ENCODE measurements at regions not wholly inside any gene's neighbourhood (a gene's known extent, or its start where the extent isn't known, plus 50 kb on each side); places are given as distances from the start of the nearest gene placed in this dataset.
A peak's percentile ranks its signal among the peaks of the same experiment; 100 is the strongest.
"Not testable (repeated sequence)": the region's sequence is repeated elsewhere in the genome, so short reads cannot be mapped to it uniquely, and the experiment has no call there.

DNA sequence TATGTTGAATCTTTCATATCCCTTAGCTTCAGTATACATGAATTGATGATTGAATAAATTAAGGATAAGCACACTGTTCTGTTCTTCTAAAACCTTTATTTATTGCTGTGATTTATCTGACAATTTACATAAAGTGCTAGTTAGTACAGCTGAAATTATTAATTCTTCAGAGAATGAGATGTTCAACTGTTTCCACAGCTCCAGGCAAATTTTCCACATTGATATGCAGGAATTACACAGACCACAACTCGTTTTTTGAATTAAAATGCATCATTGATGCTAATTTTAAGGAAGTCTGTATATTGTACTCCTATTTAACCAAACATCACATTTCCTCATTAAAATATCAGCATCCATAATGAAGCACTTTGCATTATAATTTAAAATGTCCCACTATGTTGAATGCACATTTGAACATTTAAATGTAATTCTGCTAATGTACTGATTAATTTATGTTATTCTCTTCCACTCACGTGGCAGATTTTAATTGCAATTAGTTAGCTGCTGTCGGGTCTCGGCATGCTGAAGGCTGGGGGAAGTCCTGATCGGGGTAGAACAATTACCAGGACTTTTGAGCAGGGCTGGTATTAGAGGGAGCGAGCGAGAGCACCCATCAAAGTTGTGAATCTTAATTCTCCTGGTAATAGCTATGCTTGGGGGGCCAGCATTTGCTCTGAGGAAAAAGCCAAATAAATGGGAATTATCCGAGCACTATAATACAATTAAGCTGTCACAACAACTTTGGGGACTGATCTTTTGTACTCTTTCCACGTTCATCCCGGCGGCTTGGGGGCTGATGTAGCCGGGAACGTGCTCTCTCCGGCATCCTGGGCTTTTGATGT is 136.7 kb upstream of the TMTC4 start:
- DNase-seq (ENCODE audit: low spot score) = no peak

DNA sequence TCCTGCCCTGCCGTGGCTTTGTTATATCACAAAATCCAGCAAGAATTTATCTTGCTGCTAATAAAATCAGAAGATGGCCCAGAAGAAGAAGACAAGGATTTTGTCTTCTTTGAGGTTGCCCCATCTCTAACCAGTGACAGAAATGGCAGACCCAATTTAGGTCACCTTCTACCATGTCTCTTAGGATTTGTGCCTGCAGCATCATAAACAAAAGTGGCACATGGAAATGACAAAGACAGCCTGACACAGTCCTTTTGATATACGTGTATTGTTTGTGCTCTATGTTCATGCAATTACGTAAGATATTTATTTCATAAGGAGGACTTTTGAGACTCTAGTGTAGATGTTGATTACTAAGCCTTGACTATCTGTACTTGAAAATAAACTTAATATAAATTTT is 135.9 kb upstream of the TMTC4 start:
- no peak for DNase-seq (ENCODE audit: low spot score)

DNA sequence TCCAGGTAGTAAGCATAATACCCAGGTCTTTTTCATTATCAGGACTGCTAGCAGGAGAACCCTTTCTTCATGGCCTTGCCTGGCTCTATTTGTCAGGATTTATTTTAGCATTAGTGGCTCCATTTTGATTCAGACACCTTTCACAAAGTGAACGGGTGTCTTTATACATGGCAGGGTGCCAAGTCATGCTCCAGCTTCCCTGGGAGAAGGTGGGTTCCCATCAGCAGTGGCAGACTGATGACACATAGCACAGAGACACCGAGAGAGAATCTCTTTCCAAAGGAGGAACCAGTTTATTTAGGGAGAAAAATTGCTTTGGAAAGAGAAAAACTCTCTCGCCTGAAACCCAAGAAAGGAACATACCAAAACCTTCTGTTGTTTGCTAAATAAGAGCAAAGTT is 135.3 kb upstream of the TMTC4 start:
- DNase-seq (ENCODE audit: low spot score) = no peak

DNA sequence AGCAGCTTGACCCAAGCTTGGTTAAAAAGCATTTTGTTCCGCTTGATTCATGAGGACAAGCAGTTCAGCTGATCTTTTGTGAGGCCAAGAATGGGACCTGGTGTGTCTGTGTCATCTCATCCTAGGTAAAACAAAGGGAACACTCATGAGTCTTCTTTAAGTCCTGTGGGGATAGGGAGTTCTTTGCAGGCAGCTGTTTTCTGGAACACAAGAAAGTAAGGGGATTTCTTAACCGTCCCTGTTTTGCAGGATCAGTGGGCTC is 134.5 kb upstream of the TMTC4 start:
- no peak for DNase-seq (ENCODE audit: low spot score)

DNA sequence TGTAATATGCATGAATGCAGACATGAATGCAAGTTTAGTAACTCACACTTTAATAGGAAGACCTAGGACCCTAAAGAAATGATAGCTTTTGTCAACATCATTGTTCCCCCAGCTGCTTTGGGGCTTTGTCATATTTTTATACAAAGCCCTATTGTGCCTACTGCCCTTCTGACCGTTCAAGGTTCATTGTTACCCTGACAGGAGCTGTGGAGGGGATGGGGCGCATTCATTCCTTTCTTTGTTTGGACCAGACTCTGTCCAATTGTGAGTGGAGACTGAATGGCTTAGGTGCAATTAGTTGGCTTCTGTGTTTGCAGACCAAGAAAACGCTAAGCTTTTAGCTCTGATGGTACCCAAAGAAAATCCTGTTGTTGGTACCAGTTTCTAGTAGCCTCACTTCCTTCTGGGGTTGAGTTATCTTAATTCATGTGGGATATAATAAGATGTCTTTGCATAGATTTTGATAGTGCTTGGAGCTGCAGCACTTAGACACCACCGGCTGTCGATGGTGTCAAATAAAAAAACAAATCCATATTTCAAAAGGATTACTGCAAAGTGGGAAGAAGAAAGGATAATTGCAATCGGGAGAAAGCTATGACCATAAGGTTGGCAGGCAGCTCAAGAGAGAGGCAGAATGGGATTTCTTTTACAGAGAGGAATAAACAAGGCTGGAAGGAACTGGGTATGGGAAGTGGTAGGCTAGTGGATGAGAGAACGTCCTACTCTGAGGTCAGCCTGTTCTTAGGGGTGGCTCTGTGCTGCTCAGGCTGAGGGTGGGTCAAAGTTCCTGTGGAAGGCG is 133.9 kb upstream of the TMTC4 start:
- DNase-seq (ENCODE audit: low spot score) = peak; percentile 76

DNA sequence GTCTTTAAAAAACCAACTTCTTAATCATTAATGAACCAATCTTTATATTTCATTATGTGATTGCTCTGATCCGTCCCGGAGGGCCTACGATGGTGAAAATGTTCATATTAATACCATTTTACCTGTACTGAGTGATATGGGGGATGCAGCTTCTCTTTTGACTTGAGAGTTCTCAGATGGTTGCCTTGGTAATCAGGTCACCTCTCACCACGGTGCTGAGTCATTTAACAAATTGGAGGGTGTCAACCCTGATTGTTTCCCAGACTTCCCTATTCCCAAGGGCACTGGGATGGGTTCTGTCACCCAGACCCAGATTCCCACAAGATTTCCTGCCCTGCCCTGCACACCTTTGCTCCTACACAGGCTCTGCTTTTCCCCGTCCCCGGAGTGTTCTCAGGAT is 128.5 kb upstream of the TMTC4 start:
- no peak for DNase-seq (ENCODE audit: low spot score)

DNA sequence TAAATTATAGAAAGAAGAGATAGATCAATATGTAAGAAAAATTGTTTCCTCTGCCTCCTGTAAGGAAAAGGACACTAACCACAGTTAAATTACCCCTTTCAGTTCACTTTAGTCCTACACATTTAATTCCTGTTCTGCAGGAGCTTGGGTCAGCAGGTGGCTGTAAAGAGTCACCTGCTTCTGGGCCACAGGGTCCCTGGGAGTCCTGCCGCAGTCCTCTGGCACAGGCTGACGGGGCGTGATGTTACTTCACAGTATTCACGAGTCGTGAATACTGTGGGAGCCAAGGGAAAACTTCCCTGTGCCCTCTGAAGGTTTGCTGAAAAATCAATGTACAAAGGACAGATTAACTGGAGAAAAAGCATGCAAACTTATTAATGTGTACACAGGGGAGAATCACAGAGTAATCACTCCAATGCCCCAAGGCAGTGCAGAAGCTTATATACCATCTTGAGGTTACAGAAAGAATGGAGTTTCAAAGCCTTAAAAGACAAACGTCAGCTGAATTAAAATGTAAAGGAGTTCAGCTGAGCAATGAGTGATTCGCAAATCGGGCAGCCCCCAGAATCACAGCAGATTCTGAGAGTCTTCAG is 125.8 kb upstream of the TMTC4 start:
- DNase-seq (ENCODE audit: low spot score) = no peak

DNA sequence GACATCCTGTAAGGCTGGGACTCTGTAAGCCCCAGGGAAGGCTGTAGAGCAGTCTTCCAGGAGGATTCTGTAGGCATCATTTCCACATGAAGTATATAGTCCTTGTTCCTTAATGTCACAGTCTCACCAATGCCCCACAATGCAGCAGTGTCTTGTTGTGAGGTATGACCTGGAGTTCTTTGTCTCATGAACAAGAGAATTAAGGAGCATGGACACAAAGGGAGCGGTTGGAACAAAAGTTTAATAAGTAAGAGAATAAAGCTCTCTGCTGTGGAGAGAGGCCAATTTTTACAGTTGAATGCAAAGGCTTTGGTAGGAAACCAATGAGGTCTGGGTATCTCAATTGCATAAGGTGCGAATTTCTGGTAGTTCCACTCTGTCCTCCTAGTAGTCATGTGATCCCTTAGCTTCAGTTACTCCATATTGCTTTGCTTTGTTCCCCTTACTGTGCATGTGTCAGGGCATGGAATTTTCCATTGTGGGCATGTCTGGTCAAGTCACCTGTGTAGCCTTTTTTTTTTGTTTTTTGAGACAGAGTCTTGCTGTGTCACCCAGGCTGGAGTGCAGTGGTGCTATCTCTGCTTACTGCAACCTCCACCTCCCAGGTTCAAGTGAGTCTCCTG is 124.3 kb upstream of the TMTC4 start:
- no peak for DNase-seq (ENCODE audit: low spot score)

DNA sequence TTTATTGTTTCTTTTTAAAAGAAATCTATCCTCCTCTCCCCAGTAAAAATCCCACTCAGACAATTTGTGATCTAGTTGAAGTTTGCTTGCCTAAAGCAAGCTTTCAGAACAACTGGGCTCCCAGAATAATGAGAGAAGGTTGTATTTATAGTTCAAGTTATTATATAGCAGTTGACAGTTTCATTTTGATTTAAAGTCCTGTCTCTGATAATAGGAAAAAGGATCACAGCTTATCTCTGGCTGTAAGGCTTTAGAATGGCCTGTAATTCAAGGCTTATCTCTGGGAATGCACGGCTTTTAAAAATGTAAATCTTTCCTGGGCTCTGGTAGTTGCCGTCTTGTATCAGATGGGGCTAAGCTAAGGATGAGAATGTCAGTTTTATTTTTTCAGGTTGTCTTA is 123.3 kb upstream of the TMTC4 start:
- DNase-seq (ENCODE audit: low spot score) = no peak

DNA sequence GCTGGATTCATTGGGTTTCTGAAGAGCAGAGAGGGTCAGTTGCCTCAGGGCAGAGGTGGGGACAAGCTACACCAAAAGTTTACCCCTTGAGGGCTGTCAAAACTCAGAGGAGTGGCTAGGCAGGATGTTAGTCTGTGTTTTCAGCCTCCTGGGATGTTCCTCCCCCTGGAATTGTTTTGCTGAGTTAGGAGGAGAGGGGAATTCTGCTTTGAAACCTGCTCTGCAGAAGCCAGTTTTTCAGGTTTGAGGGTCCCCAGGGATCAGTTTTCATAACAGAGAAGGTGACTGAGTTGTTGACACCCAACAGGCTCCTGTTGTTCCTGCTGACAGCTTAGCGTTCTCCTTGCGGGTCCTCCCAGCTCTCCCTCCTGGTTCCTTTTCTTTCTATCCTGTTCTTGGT is 121.9 kb upstream of the TMTC4 start:
- DNase-seq (ENCODE audit: low spot score) = no peak

DNA sequence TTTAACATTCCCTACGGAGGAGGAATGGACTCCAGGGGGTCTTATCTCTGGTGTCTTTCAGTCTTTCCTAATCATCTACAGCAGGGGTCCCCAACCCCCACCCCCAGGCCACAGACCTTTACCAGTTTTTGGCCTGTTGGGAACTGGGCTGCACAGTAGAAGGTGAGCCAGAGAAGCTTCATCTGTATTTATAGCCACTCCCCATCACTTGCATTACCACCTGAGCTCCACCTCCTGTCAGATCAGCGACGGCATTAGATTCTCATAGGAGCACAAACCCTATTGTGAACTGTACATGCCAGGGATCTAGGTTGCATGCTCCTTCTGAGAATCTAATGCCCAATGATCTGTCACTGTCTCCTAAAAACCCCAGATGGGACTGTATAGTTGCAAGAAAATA is 120.0 kb upstream of the TMTC4 start:
- no peak for DNase-seq (ENCODE audit: low spot score)

DNA sequence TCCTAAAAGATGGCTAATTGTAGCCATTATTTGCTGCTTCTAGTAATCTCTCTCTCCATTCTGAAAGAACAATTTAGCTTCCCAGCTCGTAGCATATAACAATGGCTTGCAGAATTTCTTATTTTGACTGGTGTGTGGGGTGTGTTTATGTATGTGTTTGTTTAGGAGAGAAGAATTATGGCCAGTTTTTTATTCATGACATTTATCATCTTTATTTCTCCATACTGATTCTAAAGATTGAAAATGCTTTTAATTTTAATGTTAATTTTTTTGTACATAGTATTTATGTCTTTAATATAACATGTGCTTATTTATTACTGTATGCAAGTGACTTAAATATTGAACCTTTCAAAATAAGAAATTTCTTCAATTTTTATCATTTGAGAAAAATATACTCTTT is 115.8 kb upstream of the TMTC4 start:
- no peak for DNase-seq (ENCODE audit: low spot score)

DNA sequence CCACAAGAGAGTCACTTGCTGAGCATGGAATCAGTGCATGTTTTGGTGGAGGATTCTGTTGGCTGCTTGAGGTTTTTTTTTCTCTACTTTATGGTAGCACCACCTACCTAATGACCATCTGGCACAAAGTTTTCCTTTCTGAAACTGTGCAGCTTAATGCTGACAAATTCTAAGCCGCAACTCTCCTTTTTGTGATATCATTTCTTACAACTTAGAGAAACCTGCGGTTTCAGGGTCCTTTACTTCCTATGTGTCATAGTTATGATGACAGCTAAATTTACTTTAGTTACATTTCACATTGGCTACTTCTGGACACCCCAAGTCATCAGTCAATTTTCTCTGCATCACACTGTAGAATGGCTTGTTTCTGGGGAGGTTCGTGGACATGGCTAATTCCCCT is 115.4 kb upstream of the TMTC4 start:
- DNase-seq (ENCODE audit: low spot score) = no peak

DNA sequence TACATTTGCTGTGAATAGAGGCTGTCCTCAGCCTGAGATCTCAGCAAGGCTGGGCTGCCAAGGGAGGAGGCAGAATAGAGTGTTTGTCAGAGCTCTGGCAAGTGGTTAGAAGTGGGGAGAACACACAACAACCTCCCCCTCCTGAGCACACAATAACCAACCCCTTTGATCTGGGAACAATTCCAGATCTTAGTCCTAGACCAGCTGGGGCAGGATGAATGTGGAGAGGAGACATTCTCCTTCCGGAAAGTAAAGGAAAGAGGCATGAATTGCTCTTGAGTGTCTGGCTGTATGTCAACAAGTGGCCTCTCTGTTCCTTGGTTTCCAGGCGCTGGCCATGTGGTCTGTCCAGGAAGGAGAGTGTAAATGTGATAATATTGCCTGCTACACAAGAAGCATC is 114.9 kb upstream of the TMTC4 start:
- peak; percentile 89 for DNase-seq (ENCODE audit: low spot score)

DNA sequence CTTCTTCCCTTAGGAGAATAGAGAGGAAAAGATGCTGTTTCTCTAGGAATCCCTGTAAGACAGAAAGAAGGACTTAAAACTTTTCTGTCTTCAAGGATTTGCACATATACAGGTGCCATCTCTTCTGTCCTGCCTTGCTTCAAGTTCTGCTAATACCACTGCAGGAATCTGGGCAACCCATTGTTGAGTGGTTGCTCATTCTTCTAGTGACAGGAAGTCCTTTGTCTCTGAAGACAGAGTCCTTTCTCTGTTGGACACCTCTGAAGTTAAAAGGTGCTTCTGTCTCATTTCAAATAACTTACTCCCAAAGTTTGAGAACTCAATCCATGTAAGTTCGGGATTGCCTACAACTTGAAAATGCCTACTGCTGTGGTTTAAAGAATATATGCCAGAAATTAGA is 114.4 kb upstream of the TMTC4 start:
- DNase-seq (ENCODE audit: low spot score) = no peak

DNA sequence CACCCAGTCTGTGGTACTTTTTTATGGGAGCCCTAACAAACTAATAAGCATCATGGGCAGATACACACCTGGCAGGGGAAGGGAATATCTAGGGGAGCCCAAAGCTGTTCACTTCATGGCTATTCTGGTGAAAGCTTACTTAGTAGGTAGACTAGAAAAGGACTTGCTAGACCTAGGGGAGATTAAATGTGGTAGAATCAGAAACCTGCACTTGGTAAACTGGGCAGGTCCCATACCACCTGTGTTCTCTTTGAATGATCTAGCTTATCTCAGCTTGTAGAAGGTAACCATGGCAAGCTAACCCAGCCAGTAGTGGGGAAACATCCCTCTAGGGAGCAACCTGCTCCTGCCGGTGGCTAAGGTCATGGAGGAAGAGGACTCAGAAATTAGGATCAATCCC is 113.9 kb upstream of the TMTC4 start:
- no peak for DNase-seq (ENCODE audit: low spot score)

DNA sequence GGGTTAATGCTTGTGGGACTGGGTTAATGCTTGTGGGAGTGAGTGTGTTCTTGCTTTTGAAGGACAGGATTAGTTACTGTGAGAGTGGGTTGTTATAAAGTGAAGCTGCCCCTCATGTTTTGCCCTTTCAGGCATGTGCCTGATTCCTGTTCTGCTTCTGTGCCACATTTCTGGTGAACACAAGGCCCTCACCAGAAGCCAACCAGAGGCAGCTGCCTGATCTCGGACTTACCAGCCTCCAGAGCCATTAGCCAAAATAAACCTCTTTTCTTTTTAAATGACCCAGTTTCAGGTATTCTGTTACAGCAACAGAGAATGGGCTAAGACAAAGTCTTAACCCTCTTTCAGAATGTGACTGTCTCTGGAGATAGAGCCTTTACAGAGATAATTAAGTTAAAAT is 113.3 kb upstream of the TMTC4 start:
- DNase-seq (ENCODE audit: low spot score) = no peak

DNA sequence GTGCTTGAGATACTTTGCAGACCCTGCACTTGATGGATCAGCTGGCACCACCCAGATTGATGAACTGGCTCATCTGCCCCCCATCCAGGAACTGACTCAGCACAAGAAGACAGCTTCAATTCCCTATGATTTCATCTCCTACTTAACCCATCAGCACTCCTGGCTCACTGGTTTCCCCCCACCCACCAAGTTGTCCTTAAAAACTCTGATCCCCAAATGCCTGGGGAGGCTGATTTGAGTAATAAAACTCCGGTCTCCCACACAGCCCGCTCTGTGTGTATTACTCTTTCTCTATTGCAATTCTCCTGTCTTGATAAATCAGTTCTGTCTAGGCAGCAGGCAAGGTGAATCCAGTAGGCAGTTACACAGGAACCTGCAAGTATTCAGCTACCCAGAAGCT is 102.1 kb upstream of the TMTC4 start:
- DNase-seq (ENCODE audit: low spot score) = not testable (repeated sequence)

DNA sequence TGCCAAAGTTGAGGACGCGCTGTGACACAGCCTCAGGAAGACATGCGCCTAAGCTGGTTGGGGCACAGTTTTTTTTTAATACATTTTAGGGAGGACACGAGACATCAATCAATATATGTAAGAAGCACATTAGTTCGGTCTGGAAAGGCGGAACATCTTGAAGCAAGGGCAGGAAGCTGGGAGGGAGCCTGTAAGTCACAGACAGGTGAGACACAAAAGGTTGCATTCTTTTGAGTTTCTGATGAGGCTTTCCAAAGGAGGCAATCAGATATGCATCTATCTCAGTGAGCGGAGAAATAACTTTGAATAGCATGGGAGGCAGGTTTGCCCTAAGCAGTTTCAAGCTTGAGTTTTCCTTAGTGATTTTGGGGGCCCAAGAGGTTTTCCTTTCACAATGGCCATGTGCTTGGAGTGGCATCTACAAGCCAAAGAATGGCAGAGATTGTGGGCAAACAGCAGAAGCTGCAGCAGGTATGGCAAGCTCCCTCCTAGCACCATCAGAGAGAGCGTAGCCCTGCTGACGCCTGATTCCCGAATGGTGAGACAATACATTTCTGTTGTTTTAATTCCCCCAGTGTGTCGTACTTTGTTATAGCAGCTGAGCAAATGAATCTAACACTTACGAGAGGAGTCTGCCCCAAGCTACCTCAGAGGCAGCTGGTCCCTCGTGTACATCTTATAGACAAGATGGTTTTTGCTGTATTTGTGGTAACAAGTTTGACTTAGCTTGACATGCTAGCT is 99.5 kb upstream of the TMTC4 start:
- DNase-seq (ENCODE audit: low spot score) = no peak

DNA sequence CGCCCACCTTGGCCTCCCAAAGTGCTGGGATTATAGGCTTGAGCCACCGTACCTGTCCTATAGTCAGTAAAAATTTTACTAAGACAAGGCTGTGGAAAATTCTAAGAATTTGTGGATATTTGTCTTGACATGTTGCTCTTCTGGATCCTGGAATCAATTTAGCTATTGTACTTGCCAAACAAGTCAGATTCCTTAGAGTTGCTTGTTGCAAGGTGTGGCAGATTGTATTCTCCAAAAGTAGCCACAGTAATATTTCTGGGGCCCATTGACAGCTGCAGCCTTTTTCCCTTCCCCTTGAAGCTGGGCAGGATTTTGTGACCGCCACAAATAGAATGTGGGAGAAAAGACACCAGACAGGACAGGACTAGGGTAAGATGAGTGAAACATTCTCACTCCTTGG is 98.8 kb upstream of the TMTC4 start:
- DNase-seq (ENCODE audit: low spot score) = no peak

DNA sequence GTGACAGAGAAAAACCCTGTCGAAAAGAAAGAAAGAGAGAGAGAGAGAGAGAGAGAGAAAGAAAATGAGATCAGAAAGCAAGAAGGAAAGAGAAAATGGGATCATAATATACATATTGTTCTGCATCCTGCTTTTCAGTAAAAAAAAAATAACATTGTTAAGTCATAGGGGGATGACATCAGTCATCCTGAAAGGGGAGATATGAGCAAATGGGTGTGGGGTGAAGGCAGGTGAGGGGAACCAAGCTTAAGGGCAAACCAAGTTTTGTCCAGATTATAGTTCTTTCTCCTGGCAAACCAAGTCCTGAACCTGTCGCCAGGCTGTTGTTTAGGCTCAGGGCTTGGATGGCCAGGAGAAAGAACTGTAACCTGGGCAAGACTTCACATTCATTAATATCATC is 92.6 kb upstream of the TMTC4 start:
- DNase-seq (ENCODE audit: low spot score) = no peak

DNA sequence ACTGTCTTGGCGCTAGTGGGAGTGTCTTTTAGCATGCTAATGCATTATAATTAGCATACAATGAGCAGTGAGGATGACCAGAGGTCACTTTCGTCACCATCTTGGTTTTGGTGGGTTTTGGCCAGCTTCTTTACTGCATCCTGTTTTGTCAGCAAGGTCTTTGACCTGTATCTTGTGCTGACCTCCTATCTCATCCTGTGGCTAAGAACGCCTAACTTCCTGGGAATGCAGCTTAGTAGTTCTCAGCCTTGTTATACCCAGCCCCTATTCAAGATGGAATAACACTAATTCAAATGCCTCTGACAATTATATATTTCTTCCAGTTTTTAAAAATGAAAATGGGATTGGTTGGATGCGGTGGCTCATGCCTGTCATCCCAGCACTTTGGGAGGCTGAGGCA is 92.0 kb upstream of the TMTC4 start:
- not testable (repeated sequence) for DNase-seq (ENCODE audit: low spot score)

Measured in globus pallidus (tissue), 1 donor.